GM23338 (cell line): ENCODE measurements at regions not wholly inside any gene's neighbourhood (a gene's known extent, or its start where the extent isn't known, plus 50 kb on each side); places are given as distances from the start of the nearest gene placed in this dataset.

Source experiments
- ATAC-seq: fragments of 200-7000 bp; cut with Tn5 transposase; 3 replicates; pipeline ENCODE4 v1.9.1; 2020
- DNase-seq: peaks from one replicate; pipeline ENCODE4 v3.0.0-alpha.2; 2015; ENCODE audit warnings: low spot score
- H2AFZ ChIP-seq: fragments of 200-600 bp; sonication (generic); 2 replicates; pipeline ENCODE4 v1.8.0; 2016; ENCODE audit warnings: antibody characterized with exemption, mild to moderate bottlenecking, moderate library complexity
- H3F3A ChIP-seq: fragments of 200-600 bp; sonication (generic); replicated peaks from 2 replicates; pipeline ENCODE4 v1.8.0; 2017; ENCODE audit warnings: antibody characterized with exemption, mixed run types, low read depth
- H3K27ac ChIP-seq: fragments of 200-600 bp; sonication (generic); 2 replicates; pipeline ENCODE4 v1.6.1; 2016; ENCODE audit warnings: low read depth
- H3K27me3 ChIP-seq: fragments of 200-600 bp; sonication (generic); 2 replicates; pipeline ENCODE4 v1.8.0; 2016; ENCODE audit warnings: mild to moderate bottlenecking, mixed run types, moderate library complexity; ENCODE audit not compliant: insufficient read depth
- H3K36me3 ChIP-seq: fragments of 200-600 bp; sonication (generic); 2 replicates; pipeline ENCODE4 v1.8.0; 2016; ENCODE audit warnings: mild to moderate bottlenecking; ENCODE audit not compliant: insufficient read depth
- H3K4me1 ChIP-seq: fragments of 200-600 bp; sonication (generic); 2 replicates; pipeline ENCODE4 v1.8.0; 2016; ENCODE audit warnings: mild to moderate bottlenecking, moderate library complexity; ENCODE audit not compliant: insufficient read depth
- H3K4me2 ChIP-seq: fragments of 200-600 bp; sonication (generic); 2 replicates; pipeline ENCODE4 v1.7.1; 2017; ENCODE audit warnings: mixed run types
- H3K4me3 ChIP-seq: fragments of 200-600 bp; sonication (generic); 2 replicates; pipeline ENCODE4 v1.6.1; 2016; ENCODE audit warnings: mixed run types
- H3K79me2 ChIP-seq: fragments of 200-600 bp; sonication (generic); replicated peaks from 2 replicates; pipeline ENCODE4 v1.8.0; 2017; ENCODE audit warnings: mild to moderate bottlenecking; ENCODE audit not compliant: insufficient read depth
- H3K9me2 ChIP-seq: fragments of 200-600 bp; sonication (generic); 2 replicates; pipeline ENCODE4 v1.8.0; 2017; ENCODE audit not compliant: insufficient read depth
- H4K20me1 ChIP-seq: fragments of 200-600 bp; sonication (generic); replicated peaks from 2 replicates; pipeline ENCODE4 v1.8.0; 2017; ENCODE audit warnings: mild to moderate bottlenecking; ENCODE audit not compliant: insufficient read depth
- H3K27ac Mint-ChIP-seq: 2 replicates; pipeline ENCODE4 v1.8.0; 2020; ENCODE audit warnings: inconsistent platforms, mild to moderate bottlenecking, moderate library complexity, mixed read lengths
- H3K27me3 Mint-ChIP-seq: 3 replicates; pipeline ENCODE4 v1.8.0; 2022; ENCODE audit warnings: low read depth, mild to moderate bottlenecking, moderate library complexity, mixed read lengths, inconsistent platforms; ENCODE audit not compliant: insufficient read depth, poor library complexity
- H3K36me3 Mint-ChIP-seq: 3 replicates; pipeline ENCODE4 v1.8.0; 2021; ENCODE audit warnings: low read depth, mild to moderate bottlenecking, inconsistent platforms, moderate library complexity, mixed read lengths
- H3K4me1 Mint-ChIP-seq: 3 replicates; pipeline ENCODE4 v1.8.0; 2020; ENCODE audit warnings: mild to moderate bottlenecking, inconsistent platforms, mixed read lengths
- H3K4me3 Mint-ChIP-seq: 3 replicates; pipeline ENCODE4 v1.8.0; 2021; ENCODE audit warnings: moderate library complexity, mild to moderate bottlenecking, inconsistent platforms, mixed read lengths
- H3K9me3 Mint-ChIP-seq: 3 replicates; pipeline ENCODE4 v1.8.0; 2020; ENCODE audit warnings: moderate library complexity, mild to moderate bottlenecking, inconsistent platforms, mixed read lengths
- CREB1 ChIP-seq: fragments of 250-450 bp; sonication (Bioruptor Pico); IDR thresholded peaks from 2 replicates; pipeline ENCODE4 v1.5.0; 2020; ENCODE audit warnings: low read depth, mild to moderate bottlenecking, moderate library complexity
- EZH2 ChIP-seq: fragments of 200-600 bp; sonication (generic); IDR thresholded peaks from one replicate; pipeline ENCODE4 v1.8.0; 2017; ENCODE audit warnings: antibody characterized with exemption, mild to moderate bottlenecking, low read depth; ENCODE audit not compliant: unreplicated experiment
- EZH2phosphoT487 ChIP-seq: fragments of 200-600 bp; sonication (generic); IDR thresholded peaks from one replicate; pipeline ENCODE4 v1.8.1; 2018; ENCODE audit warnings: antibody characterized with exemption; ENCODE audit not compliant: unreplicated experiment
- JUNB ChIP-seq: IDR thresholded peaks from one replicate; pipeline ENCODE4 v1.6.1; 2016; ENCODE audit warnings: antibody characterized with exemption; ENCODE audit not compliant: unreplicated experiment
- NANOG ChIP-seq: IDR thresholded peaks from 2 replicates; pipeline ENCODE4 v1.6.1; 2016; ENCODE audit warnings: antibody characterized with exemption, borderline replicate concordance
- POLR2AphosphoS5 ChIP-seq: IDR thresholded peaks from 2 replicates; pipeline ENCODE4 v1.6.1; 2016; ENCODE audit warnings: antibody characterized with exemption, low read depth
- TF ChIP-seq, protein P1 (sequence below): IDR thresholded peaks from one replicate; pipeline ENCODE4 v1.6.1; 2018; ENCODE audit warnings: antibody characterized with exemption; ENCODE audit not compliant: unreplicated experiment
- TF ChIP-seq, protein P2 (sequence below), 2 experiments: fragments of 200-600 bp in 1 of 2; sonication (generic) in 1 of 2; conservative IDR thresholded peaks; 2 replicates each; pipeline versions ENCODE4 v1.5.1 to v1.6.1; 2016 to 2017; ENCODE audit warnings: antibody characterized with exemption in 2 of 2, low read depth in 2 of 2, mild to moderate bottlenecking in 2 of 2, moderate library complexity in 1 of 2
- TF ChIP-seq, protein P3 (sequence below): IDR thresholded peaks from 2 replicates; pipeline ENCODE4 v1.6.1; 2016; ENCODE audit warnings: antibody characterized with exemption
- TF ChIP-seq, protein P4 (sequence below): fragments of 250-450 bp; sonication (Bioruptor Pico); IDR thresholded peaks from 2 replicates; pipeline ENCODE4 v1.5.0; 2020; ENCODE audit warnings: mild to moderate bottlenecking, moderate library complexity

DNA sequence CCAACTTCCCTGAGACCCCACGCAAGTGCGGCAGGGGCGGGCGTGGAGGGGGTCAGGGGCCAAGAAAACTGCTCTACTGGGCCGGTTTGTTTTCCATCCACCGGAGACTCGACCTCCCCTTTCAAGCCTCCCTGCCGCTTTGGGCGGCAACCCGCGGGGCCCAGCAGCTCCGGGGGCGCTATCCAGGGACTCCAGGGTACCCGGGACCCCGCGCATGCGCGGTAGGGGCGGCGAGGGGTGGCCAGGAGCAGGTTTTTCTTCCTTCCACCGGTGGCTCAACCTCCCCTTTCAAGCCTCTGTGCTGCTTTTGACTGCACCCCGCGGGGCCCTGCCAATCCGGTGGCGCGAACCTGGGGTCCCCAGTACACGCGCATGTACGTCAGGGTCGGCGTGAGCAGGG is 323.5 kb downstream of the ALG10 start (continued):
- TF ChIP-seq, protein P1, sequence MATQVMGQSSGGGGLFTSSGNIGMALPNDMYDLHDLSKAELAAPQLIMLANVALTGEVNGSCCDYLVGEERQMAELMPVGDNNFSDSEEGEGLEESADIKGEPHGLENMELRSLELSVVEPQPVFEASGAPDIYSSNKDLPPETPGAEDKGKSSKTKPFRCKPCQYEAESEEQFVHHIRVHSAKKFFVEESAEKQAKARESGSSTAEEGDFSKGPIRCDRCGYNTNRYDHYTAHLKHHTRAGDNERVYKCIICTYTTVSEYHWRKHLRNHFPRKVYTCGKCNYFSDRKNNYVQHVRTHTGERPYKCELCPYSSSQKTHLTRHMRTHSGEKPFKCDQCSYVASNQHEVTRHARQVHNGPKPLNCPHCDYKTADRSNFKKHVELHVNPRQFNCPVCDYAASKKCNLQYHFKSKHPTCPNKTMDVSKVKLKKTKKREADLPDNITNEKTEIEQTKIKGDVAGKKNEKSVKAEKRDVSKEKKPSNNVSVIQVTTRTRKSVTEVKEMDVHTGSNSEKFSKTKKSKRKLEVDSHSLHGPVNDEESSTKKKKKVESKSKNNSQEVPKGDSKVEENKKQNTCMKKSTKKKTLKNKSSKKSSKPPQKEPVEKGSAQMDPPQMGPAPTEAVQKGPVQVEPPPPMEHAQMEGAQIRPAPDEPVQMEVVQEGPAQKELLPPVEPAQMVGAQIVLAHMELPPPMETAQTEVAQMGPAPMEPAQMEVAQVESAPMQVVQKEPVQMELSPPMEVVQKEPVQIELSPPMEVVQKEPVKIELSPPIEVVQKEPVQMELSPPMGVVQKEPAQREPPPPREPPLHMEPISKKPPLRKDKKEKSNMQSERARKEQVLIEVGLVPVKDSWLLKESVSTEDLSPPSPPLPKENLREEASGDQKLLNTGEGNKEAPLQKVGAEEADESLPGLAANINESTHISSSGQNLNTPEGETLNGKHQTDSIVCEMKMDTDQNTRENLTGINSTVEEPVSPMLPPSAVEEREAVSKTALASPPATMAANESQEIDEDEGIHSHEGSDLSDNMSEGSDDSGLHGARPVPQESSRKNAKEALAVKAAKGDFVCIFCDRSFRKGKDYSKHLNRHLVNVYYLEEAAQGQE: no peak
- TF ChIP-seq, protein P2, sequence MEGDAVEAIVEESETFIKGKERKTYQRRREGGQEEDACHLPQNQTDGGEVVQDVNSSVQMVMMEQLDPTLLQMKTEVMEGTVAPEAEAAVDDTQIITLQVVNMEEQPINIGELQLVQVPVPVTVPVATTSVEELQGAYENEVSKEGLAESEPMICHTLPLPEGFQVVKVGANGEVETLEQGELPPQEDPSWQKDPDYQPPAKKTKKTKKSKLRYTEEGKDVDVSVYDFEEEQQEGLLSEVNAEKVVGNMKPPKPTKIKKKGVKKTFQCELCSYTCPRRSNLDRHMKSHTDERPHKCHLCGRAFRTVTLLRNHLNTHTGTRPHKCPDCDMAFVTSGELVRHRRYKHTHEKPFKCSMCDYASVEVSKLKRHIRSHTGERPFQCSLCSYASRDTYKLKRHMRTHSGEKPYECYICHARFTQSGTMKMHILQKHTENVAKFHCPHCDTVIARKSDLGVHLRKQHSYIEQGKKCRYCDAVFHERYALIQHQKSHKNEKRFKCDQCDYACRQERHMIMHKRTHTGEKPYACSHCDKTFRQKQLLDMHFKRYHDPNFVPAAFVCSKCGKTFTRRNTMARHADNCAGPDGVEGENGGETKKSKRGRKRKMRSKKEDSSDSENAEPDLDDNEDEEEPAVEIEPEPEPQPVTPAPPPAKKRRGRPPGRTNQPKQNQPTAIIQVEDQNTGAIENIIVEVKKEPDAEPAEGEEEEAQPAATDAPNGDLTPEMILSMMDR (conservative IDR thresholded peaks at IDR 0.05; ENCODE audit: low read depth in 2 of 2): no peak
- TF ChIP-seq, protein P3, sequence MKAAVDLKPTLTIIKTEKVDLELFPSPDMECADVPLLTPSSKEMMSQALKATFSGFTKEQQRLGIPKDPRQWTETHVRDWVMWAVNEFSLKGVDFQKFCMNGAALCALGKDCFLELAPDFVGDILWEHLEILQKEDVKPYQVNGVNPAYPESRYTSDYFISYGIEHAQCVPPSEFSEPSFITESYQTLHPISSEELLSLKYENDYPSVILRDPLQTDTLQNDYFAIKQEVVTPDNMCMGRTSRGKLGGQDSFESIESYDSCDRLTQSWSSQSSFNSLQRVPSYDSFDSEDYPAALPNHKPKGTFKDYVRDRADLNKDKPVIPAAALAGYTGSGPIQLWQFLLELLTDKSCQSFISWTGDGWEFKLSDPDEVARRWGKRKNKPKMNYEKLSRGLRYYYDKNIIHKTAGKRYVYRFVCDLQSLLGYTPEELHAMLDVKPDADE: no peak
- TF ChIP-seq CREB1 (CRISPR knock-in tag) (no peak), POLR2AphosphoS5 (no peak), EZH2phosphoT487 (no peak)

DNA sequence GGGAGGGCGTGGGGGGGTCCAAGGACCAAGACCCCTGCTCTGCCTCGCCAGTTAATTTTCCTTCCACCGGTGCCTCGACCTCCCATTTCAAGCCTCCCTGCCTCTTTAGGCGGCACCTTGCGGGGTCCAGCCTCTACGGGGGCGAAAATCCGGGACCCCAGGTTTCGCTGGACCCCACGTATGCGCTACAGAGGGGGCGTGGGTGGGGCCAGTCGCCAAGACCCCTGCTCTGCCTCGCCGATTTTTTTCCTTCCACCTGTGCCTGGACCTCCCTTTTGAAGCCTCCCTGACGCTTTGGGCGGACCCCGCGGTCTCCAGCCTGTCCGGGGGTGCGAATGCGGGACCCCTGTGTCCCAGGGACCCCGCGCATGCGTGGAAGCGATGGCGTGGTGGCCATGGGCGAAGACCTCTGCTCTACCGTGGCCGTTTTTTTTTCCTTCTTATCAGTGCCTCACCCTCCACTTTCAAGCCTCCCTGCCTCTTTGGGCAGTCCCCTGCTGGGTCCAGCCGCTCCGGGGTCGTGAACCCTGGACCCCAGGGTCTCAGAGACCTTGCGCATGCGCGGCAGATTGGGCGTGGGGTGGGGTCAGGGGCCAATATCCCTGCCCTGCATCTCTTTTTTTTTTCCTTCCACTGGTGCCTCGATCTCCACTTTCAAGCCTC is 324.2 kb downstream of the ALG10 start:
- Mint-ChIP-seq H3K27me3 (no peaks in the 10 kb centered on the region), H3K27ac (no peak overlapping the region), H3K36me3 (peaks cover 13% of the 10 kb centered on the region), H3K9me3 (peaks cover 71% of the 10 kb centered on the region), H3K4me3 (no peak overlapping the region), H3K4me1 (no peaks in the 10 kb centered on the region)
- H3K4me2 ChIP-seq: no peak overlapping the region
- H3K36me3 ChIP-seq: no peaks in the 10 kb centered on the region
- ATAC-seq (no peak), DNase-seq (no peak)
- H3K27ac ChIP-seq: no peak overlapping the region
- H3K27me3 ChIP-seq: no peaks in the 10 kb centered on the region
- H3K4me1 ChIP-seq: no peaks in the 10 kb centered on the region
- no peak overlapping the region for H2AFZ ChIP-seq
- H3K9me2 ChIP-seq: no peaks in the 10 kb centered on the region
- H3K79me2 ChIP-seq: no peaks in the 10 kb centered on the region
- no peak overlapping the region for H3K4me3 ChIP-seq
- H3F3A ChIP-seq: no peaks in the 10 kb centered on the region
- H4K20me1 ChIP-seq: no peaks in the 10 kb centered on the region
- TF ChIP-seq EZH2 (no peak), JUNB (no peak), NANOG (no peak)
- TF ChIP-seq, protein P4, sequence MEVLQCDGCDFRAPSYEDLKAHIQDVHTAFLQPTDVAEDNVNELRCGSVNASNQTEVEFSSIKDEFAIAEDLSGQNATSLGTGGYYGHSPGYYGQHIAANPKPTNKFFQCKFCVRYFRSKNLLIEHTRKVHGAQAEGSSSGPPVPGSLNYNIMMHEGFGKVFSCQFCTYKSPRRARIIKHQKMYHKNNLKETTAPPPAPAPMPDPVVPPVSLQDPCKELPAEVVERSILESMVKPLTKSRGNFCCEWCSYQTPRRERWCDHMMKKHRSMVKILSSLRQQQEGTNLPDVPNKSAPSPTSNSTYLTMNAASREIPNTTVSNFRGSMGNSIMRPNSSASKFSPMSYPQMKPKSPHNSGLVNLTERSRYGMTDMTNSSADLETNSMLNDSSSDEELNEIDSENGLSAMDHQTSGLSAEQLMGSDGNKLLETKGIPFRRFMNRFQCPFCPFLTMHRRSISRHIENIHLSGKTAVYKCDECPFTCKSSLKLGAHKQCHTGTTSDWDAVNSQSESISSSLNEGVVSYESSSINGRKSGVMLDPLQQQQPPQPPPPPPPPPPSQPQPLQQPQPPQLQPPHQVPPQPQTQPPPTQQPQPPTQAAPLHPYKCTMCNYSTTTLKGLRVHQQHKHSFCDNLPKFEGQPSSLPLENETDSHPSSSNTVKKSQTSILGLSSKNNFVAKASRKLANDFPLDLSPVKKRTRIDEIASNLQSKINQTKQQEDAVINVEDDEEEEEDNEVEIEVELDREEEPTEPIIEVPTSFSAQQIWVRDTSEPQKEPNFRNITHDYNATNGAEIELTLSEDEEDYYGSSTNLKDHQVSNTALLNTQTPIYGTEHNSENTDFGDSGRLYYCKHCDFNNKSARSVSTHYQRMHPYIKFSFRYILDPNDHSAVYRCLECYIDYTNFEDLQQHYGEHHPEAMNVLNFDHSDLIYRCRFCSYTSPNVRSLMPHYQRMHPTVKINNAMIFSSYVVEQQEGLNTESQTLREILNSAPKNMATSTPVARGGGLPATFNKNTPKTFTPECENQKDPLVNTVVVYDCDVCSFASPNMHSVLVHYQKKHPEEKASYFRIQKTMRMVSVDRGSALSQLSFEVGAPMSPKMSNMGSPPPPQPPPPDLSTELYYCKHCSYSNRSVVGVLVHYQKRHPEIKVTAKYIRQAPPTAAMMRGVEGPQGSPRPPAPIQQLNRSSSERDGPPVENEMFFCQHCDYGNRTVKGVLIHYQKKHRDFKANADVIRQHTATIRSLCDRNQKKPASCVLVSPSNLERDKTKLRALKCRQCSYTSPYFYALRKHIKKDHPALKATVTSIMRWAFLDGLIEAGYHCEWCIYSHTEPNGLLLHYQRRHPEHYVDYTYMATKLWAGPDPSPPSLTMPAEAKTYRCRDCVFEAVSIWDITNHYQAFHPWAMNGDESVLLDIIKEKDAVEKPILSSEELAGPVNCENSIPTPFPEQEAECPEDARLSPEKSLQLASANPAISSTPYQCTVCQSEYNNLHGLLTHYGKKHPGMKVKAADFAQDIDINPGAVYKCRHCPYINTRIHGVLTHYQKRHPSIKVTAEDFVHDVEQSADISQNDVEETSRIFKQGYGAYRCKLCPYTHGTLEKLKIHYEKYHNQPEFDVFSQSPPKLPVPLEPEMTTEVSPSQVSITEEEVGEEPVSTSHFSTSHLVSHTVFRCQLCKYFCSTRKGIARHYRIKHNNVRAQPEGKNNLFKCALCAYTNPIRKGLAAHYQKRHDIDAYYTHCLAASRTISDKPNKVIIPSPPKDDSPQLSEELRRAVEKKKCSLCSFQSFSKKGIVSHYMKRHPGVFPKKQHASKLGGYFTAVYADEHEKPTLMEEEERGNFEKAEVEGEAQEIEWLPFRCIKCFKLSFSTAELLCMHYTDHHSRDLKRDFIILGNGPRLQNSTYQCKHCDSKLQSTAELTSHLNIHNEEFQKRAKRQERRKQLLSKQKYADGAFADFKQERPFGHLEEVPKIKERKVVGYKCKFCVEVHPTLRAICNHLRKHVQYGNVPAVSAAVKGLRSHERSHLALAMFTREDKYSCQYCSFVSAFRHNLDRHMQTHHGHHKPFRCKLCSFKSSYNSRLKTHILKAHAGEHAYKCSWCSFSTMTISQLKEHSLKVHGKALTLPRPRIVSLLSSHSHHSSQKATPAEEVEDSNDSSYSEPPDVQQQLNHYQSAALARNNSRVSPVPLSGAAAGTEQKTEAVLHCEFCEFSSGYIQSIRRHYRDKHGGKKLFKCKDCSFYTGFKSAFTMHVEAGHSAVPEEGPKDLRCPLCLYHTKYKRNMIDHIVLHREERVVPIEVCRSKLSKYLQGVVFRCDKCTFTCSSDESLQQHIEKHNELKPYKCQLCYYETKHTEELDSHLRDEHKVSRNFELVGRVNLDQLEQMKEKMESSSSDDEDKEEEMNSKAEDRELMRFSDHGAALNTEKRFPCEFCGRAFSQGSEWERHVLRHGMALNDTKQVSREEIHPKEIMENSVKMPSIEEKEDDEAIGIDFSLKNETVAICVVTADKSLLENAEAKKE (CRISPR knock-in tag): no peak
